Colonic mucosa (tissue), 4 donors: ENCODE measurements at regions not wholly inside any gene's neighbourhood (a gene's known extent, or its start where the extent isn't known, plus 50 kb on each side); places are given as distances from the start of the nearest gene placed in this dataset.

Experiments used
- DNase-seq: peaks from one replicate; pipeline ENCODE4 v3.0.0-alpha.2; 2020
- H3K27ac ChIP-seq: fragments of 200-600 bp; one replicate; pipeline ENCODE4 v1.8.0; 2021
- H3K27me3 ChIP-seq: fragments of 200-600 bp; one replicate; pipeline ENCODE4 v1.8.0; 2021
- H3K36me3 ChIP-seq: fragments of 200-600 bp; one replicate; pipeline ENCODE4 v1.8.0; 2021
- H3K4me1 ChIP-seq: fragments of 200-600 bp; one replicate; pipeline ENCODE4 v1.8.0; 2021; ENCODE audit warnings: mild to moderate bottlenecking
- H3K4me3 ChIP-seq: fragments of 200-600 bp; one replicate; pipeline ENCODE4 v1.8.0; 2021
- H3K9ac ChIP-seq, 2 donors: one replicate each; pipeline ENCODE4 v1.7.0; 2013; ENCODE audit warnings: control low read depth in 2 of 2, low read depth in 2 of 2, low read length in 2 of 2
- H3K9me3 ChIP-seq: fragments of 200-600 bp; one replicate; pipeline ENCODE4 v1.8.0; 2021
- CTCF ChIP-seq: fragments of 200-600 bp; IDR thresholded peaks from one replicate; pipeline ENCODE4 v1.8.0; 2022; ENCODE audit warnings: antibody characterized with exemption, mild to moderate bottlenecking
- intact Hi-C: fragments of 100-400 bp; cut with DNase I; formaldehyde crosslinking; loops from one replicate; pipeline ENCODE4 v1.14.1; 2022
- donor health status: healthy.
- donor health status: DM: no; HTN: no; CAD: no.
- donor health status: DM: no; HTN: no; CAD: no.

- TF ChIP-seq CTCF = no peak
- no peak for DNase-seq
- Histone ChIP-seq H3K27me3 (no peaks in the 10 kb centered on the region), H3K27ac (no peak overlapping the region), H3K36me3 (no peaks in the 10 kb centered on the region), H3K4me1 (no peaks in the 10 kb centered on the region), H3K9ac (no peak overlapping the region), H3K9me3 (no peaks in the 10 kb centered on the region), H3K4me3 (no peak overlapping the region)
- intact Hi-C loops = no loop called here
These were observed 324.9 kb upstream of the DAB1 start for GRCh38 chr1:57748719-57749118.

- intact Hi-C loops = no loop called here
These were observed 324.0 kb upstream of the DAB1 start for GRCh38 chr1:57747818-57748217.

GRCh38 chr1:57741521-57741920, 317.7 kb upstream of the DAB1 start:
- Histone ChIP-seq H3K9ac (no peak overlapping the region), H3K9me3 (no peaks in the 10 kb centered on the region), H3K36me3 (no peaks in the 10 kb centered on the region), H3K4me3 (no peak overlapping the region), H3K27me3 (no peaks in the 10 kb centered on the region), H3K4me1 (no peaks in the 10 kb centered on the region), H3K27ac (no peak overlapping the region)
- DNase-seq = no peak
- no peak for TF ChIP-seq CTCF
- intact Hi-C loops = no loop called here

More at GRCh38 chr1:57747818-57748217, 324.0 kb upstream of the DAB1 start:
- no peaks in the 10 kb centered on the region for H3K4me1 ChIP-seq
- no peak overlapping the region for H3K4me3 ChIP-seq
- H3K27ac ChIP-seq = no peak overlapping the region
- no peaks in the 10 kb centered on the region for H3K27me3 ChIP-seq
- no peaks in the 10 kb centered on the region for H3K36me3 ChIP-seq
- H3K9me3 ChIP-seq = no peaks in the 10 kb centered on the region
- no peak for TF ChIP-seq CTCF
- no peak for DNase-seq
- H3K9ac ChIP-seq = no peak overlapping the region

- Histone ChIP-seq H3K9me3 (no peaks in the 10 kb centered on the region), H3K4me1 (no peaks in the 10 kb centered on the region), H3K27me3 (no peaks in the 10 kb centered on the region), H3K9ac (no peak overlapping the region), H3K27ac (no peak overlapping the region), H3K4me3 (no peak overlapping the region), H3K36me3 (no peaks in the 10 kb centered on the region)
- TF ChIP-seq CTCF = no peak
- DNase-seq = no peak
- intact Hi-C loops = no loop called here
These were observed 313.1 kb upstream of the DAB1 start for GRCh38 chr1:57736940-57737339.

- H3K36me3 ChIP-seq = no peaks in the 10 kb centered on the region
- H3K4me3 ChIP-seq = no peak overlapping the region
- H3K4me1 ChIP-seq = no peaks in the 10 kb centered on the region
- no peak for DNase-seq
- H3K9me3 ChIP-seq = no peaks in the 10 kb centered on the region
- H3K27me3 ChIP-seq = no peaks in the 10 kb centered on the region
- intact Hi-C loops = no loop called here
- TF ChIP-seq CTCF = no peak
- no peak overlapping the region for H3K27ac ChIP-seq
- no peak overlapping the region for H3K9ac ChIP-seq
These were observed 305.3 kb upstream of the DAB1 start for GRCh38 chr1:57729181-57729580.

- H3K27me3 ChIP-seq = no peaks in the 10 kb centered on the region
- no peak overlapping the region for H3K27ac ChIP-seq
- H3K9ac ChIP-seq = no peak overlapping the region
- no peak for TF ChIP-seq CTCF
- no peaks in the 10 kb centered on the region for H3K4me1 ChIP-seq
- no peaks in the 10 kb centered on the region for H3K9me3 ChIP-seq
- H3K4me3 ChIP-seq = no peak overlapping the region
- H3K36me3 ChIP-seq = no peaks in the 10 kb centered on the region
- no peak for DNase-seq
- intact Hi-C loops = no loop called here
These were observed 303.3 kb upstream of the DAB1 start for GRCh38 chr1:57727121-57727520.
